Sigmoid colon (tissue), 6 donors: ENCODE measurements at regions not wholly inside any gene's neighbourhood (a gene's known extent, or its start where the extent isn't known, plus 50 kb on each side); places are given as distances from the start of the nearest gene placed in this dataset.

ENCODE experiments used
- DNase-seq: peaks from one replicate; pipeline ENCODE4 v3.0.0-alpha.2; 2019
- H3K27ac ChIP-seq, 4 donors: fragments of 200-600 bp; sonication (generic); one replicate each; pipeline ENCODE4 v1.5.1; 2016 to 2019; ENCODE audit warnings: mild to moderate bottlenecking in 1 of 4
- H3K27me3 ChIP-seq, 3 donors: fragments of 200-600 bp; sonication (generic); one replicate each; pipeline ENCODE4 v1.5.1; 2019; ENCODE audit warnings: mild to moderate bottlenecking in 1 of 3
- H3K36me3 ChIP-seq, 4 donors: fragments of 200-600 bp; sonication (generic); one replicate each; pipeline ENCODE4 v1.5.1; 2016 to 2019
- H3K4me1 ChIP-seq, 4 donors: fragments of 200-600 bp; sonication (generic); one replicate each; pipeline ENCODE4 v1.5.1; 2017 to 2019
- H3K4me3 ChIP-seq, 4 donors: fragments of 200-600 bp; sonication (generic); one replicate each; pipeline ENCODE4 v1.5.1; 2017 to 2019; ENCODE audit warnings: mild to moderate bottlenecking in 2 of 4, moderate library complexity in 1 of 4
- H3K9me3 ChIP-seq, 4 donors: fragments of 200-600 bp in 3 of 4; sonication (generic) in 3 of 4; one replicate each; pipeline versions ENCODE4 v1.5.1 to v1.6.1; 2013 to 2019
- EP300 ChIP-seq, 4 donors: sonication (generic); formaldehyde crosslinking; IDR thresholded peaks; one replicate each; pipeline ENCODE4 v1.6.1; 2017; ENCODE audit warnings: antibody characterized with exemption in 4 of 4
- POLR2A ChIP-seq, 2 donors: fragments of 450-650 bp; IDR thresholded peaks; one replicate each; pipeline ENCODE4 v1.6.1; 2016; ENCODE audit warnings: antibody characterized with exemption in 2 of 2, mild to moderate bottlenecking in 2 of 2, moderate library complexity in 2 of 2
- POLR2AphosphoS5 ChIP-seq, 4 donors: sonication (generic); formaldehyde crosslinking; IDR thresholded peaks; one replicate each; pipeline ENCODE4 v1.6.1; 2017; ENCODE audit warnings: antibody characterized with exemption in 4 of 4
- whole genome bisulfite sequencing, 2 donors: extraction: QIAGEN DNeasy Blood & Tissue Kit; methylation state at CpG; one replicate each; pipeline ENCODE4 v1.1.7; 2013; 5-methylcytosine and 5-hydroxymethylcytosine counted together
- intact Hi-C: fragments of 100-400 bp; cut with DNase I; formaldehyde crosslinking; loops from one replicate; pipeline ENCODE4 v1.15.1; 2023
- TF ChIP-seq, protein P1 (sequence below), 4 experiments: fragments of 450-650 bp in 3 of 4; fragments of 200-600 bp in 1 of 4; IDR thresholded peaks; one replicate each; pipeline ENCODE4 v1.5.1; 2016 to 2019; ENCODE audit warnings: antibody characterized with exemption in 4 of 4, mild to moderate bottlenecking in 3 of 4, moderate library complexity in 2 of 4
- donor health status: healthy with polysubstance abuse.
- donor health status: healthy.

DNA sequence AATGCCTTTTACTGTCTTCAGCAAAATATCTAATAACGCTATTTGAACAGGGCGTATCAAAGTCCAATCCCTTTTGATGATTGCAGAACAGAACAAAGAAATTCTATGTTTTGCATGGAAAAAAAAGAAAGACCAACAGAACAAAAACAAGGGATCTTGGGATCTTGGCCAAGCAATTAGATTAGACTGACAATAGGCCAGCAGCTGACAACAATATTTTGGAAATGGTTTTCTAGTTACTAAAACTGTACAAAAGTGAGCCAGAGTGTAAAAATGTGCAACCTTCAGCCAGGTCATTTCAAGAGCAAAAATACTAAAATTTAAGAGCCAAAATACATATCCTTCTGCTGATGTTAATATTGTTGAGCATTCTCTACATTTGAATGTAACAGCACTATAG lies 716.5 kb upstream of the KCND2 start:
- Histone ChIP-seq H3K27ac (no peak overlapping the region), H3K4me3 (no peak overlapping the region), H3K9me3 (no peaks in the 10 kb centered on the region), H3K27me3 (no peaks in the 10 kb centered on the region), H3K36me3 (no peaks in the 10 kb centered on the region), H3K4me1 (no peaks in the 10 kb centered on the region)
- WGBS, 2 donors: 90 to 94% methylated on average over 2 of the region's 2 CpGs
- DNase-seq: no peak
- TF ChIP-seq, protein P1, sequence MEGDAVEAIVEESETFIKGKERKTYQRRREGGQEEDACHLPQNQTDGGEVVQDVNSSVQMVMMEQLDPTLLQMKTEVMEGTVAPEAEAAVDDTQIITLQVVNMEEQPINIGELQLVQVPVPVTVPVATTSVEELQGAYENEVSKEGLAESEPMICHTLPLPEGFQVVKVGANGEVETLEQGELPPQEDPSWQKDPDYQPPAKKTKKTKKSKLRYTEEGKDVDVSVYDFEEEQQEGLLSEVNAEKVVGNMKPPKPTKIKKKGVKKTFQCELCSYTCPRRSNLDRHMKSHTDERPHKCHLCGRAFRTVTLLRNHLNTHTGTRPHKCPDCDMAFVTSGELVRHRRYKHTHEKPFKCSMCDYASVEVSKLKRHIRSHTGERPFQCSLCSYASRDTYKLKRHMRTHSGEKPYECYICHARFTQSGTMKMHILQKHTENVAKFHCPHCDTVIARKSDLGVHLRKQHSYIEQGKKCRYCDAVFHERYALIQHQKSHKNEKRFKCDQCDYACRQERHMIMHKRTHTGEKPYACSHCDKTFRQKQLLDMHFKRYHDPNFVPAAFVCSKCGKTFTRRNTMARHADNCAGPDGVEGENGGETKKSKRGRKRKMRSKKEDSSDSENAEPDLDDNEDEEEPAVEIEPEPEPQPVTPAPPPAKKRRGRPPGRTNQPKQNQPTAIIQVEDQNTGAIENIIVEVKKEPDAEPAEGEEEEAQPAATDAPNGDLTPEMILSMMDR (IDR thresholded peaks at IDR 0.05): no peak
- TF ChIP-seq EP300 (IDR thresholded peaks at IDR 0.05): no peak
- no peak for TF ChIP-seq POLR2A (IDR thresholded peaks at IDR 0.05)
- TF ChIP-seq POLR2AphosphoS5 (IDR thresholded peaks at IDR 0.05): no peak
- intact Hi-C loops: no loop called here

DNA sequence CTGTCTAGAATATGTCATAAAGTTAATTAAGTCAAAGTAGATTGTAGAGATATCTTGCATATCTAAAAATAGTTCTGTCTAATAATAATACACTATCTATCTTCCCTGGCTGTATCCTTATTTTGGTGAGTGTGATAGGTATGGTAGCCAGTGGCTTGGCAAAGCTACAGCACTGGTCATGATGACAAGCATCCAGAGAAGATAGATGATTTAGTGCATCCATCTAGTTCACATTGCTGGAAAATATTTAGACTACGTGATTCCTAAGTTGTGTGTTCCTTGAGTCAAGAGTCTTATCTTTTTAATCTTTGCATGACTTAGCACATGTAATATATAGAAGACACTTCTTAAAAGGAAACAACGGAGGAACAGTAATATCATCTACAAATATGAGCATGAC lies 711.2 kb upstream of the KCND2 start:
- H3K4me1 ChIP-seq: no peaks in the 10 kb centered on the region
- WGBS, 2 donors: 80 to 82% methylated on average over 2 of the region's 2 CpGs
- H3K36me3 ChIP-seq: no peaks in the 10 kb centered on the region
- TF ChIP-seq POLR2AphosphoS5 (IDR thresholded peaks at IDR 0.05): no peak
- TF ChIP-seq, protein P1 (IDR thresholded peaks at IDR 0.05): no peak
- TF ChIP-seq EP300 (IDR thresholded peaks at IDR 0.05): no peak
- no peak for TF ChIP-seq POLR2A (IDR thresholded peaks at IDR 0.05)
- H3K9me3 ChIP-seq: no peaks in the 10 kb centered on the region
- H3K4me3 ChIP-seq: no peak overlapping the region
- no peak overlapping the region for H3K27ac ChIP-seq
- DNase-seq: no peak
- no peaks in the 10 kb centered on the region for H3K27me3 ChIP-seq
- intact Hi-C loops: no loop called here

DNA sequence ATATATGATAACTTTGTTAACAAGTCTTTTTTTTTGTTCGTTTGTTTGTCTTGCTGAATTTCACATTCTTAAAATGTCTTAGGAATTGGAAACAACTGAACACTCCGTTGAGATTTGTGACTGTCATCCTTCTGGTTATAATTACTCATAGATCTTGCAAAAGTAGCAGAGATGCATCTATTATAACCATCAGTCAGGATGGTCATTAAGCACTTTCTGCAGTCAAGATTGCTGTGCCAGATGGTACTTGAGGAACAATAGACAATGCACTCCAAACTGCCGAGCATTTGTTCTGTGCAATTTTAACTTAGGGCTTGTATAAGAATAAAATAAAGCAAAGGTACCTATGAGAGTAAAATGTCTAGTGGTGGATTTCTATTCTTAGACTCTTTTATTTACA lies 710.1 kb upstream of the KCND2 start:
- DNase-seq: no peak
- WGBS, 2 donors: 38 to 65% methylated on average over 3 of the region's 3 CpGs

DNA sequence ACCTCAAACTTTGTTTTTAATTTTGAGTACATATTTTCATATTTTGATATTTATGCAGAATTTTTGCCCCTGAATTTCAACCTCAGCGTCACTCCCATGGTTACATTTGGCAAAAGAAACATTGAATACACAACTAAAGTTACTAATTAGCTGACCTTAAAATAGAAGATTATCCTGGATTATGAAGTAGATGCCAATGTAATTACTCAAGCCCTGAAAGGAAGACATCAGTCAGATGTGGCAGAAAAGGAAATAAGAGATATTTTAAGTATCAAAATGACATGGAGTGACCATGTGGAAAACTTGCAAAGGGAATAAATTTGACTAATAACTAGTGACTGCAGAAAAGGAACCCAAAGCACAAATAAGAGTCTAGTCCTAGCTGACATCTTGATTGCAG lies 701.3 kb upstream of the KCND2 start:
- H3K27ac ChIP-seq: no peak overlapping the region
- H3K36me3 ChIP-seq: no peaks in the 10 kb centered on the region
- intact Hi-C loops: no loop called here
- DNase-seq: no peak
- H3K4me3 ChIP-seq: no peak overlapping the region
- TF ChIP-seq, protein P1 (IDR thresholded peaks at IDR 0.05): no peak
- TF ChIP-seq EP300 (IDR thresholded peaks at IDR 0.05) (no peak), POLR2AphosphoS5 (IDR thresholded peaks at IDR 0.05) (no peak), POLR2A (IDR thresholded peaks at IDR 0.05) (no peak)
- WGBS, 2 donors: 77 to 85% methylated on average over 1 of the region's 1 CpG
- no peaks in the 10 kb centered on the region for H3K4me1 ChIP-seq
- H3K9me3 ChIP-seq: no peaks in the 10 kb centered on the region
- H3K27me3 ChIP-seq: no peaks in the 10 kb centered on the region

More for the DNA sequence above, 710.1 kb upstream of the KCND2 start:
- TF ChIP-seq POLR2A (IDR thresholded peaks at IDR 0.05) (no peak), EP300 (IDR thresholded peaks at IDR 0.05) (no peak), POLR2AphosphoS5 (IDR thresholded peaks at IDR 0.05) (no peak)
- TF ChIP-seq, protein P1 (IDR thresholded peaks at IDR 0.05): no peak
- Histone ChIP-seq H3K36me3 (no peaks in the 10 kb centered on the region), H3K9me3 (no peaks in the 10 kb centered on the region), H3K4me1 (no peaks in the 10 kb centered on the region), H3K27ac (no peak overlapping the region), H3K27me3 (no peaks in the 10 kb centered on the region), H3K4me3 (no peak overlapping the region)
- intact Hi-C loops: no loop called here

DNA sequence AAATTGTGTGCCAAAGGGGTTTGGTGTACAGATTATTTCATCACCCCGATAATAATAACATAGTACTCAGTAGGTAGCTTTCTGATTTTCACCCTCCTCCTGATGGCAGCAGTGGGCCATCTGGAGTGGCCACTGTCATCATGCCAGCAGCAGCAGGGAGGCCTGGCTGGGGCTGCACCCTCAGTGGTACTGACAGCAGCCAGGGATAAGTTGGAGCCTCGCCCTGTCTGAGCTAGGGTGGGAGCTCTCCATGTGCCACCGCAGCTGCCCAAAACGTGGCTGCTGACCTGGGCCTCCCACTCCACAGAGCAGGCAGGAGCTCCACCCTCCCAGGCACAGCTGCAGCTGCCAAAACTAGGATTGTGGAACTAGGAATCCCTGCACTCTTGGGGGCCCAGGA lies 700.8 kb upstream of the KCND2 start:
- intact Hi-C loops: no loop called here
- Histone ChIP-seq H3K9me3 (no peaks in the 10 kb centered on the region), H3K27ac (no peak overlapping the region), H3K4me3 (no peak overlapping the region), H3K27me3 (no peaks in the 10 kb centered on the region), H3K4me1 (no peaks in the 10 kb centered on the region), H3K36me3 (no peaks in the 10 kb centered on the region)
- 63 to 82% methylated on average over 4 of the region's 4 CpGs for WGBS, 2 donors
- TF ChIP-seq POLR2AphosphoS5 (IDR thresholded peaks at IDR 0.05) (no peak), POLR2A (IDR thresholded peaks at IDR 0.05) (no peak), EP300 (IDR thresholded peaks at IDR 0.05) (no peak)
- TF ChIP-seq, protein P1 (IDR thresholded peaks at IDR 0.05): no peak
- DNase-seq: no peak
